CD4-positive, alpha-beta T cell treated with Interleukin-6 for 4 hours (primary cell): ENCODE measurements at regions not wholly inside any gene's neighbourhood (a gene's known extent, or its start where the extent isn't known, plus 50 kb on each side); places are given as distances from the start of the nearest gene placed in this dataset.

Source experiments
- DNase-seq: peaks from one replicate; pipeline ENCODE4 v3.0.0-alpha.2; 2020; ENCODE audit warnings: mixed read lengths

DNA sequence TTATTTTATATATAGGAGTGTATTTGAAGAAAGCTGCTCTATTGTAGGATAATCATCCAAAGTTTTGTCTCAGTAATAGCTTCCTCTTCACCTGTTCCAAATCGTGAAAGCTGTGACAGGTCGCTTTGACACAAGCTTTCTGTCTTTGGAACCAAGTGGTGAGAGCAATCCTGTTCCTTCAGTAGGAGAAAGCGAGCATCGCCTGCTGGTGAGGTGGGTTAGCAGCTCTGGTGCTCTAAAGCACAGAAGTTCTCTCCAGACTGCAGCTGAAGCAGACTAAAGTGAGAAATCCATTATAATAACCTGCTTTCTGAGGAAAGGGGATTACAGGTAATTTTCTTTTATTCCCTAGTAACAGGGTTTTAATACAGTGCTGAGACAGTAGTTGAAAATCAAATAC is 803.8 kb downstream of the ADGRL2 start:
- no peak for DNase-seq

- no peak for DNase-seq
Observed at GRCh38 chr1:82600314-82600713, 799.6 kb downstream of the ADGRL2 start.

GRCh38 chr1:82598812-82599211 is 798.1 kb downstream of the ADGRL2 start:
- DNase-seq, result no peak

GRCh38 chr1:82598337-82598736 is 797.6 kb downstream of the ADGRL2 start:
- DNase-seq, result no peak

DNA sequence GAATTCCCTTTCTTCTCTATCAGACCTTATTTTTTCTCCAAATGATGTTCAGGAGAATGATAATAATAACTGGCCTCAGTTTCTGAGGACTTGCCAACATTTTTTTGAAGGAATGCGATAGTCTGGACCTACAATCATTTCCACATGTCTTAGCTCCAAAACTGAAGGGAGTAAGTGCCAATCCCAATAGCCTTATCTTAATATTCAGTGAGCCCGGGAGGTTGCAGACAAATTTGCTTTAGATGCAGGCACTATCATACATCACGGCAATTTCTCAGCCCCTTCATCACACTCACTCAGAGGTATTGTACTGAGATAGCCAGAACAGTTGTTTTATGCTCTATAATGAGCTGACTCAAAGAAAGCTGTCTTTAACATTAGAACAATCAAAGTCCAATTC is 796.9 kb downstream of the ADGRL2 start:
- DNase-seq, result no peak

- DNase-seq, result no peak
Observed at GRCh38 chr1:82597141-82597540, 796.4 kb downstream of the ADGRL2 start.

- no peak for DNase-seq
Observed at GRCh38 chr1:82593561-82593960, 792.8 kb downstream of the ADGRL2 start.

GRCh38 chr1:82589588-82589987 is 788.9 kb downstream of the ADGRL2 start:
- DNase-seq, result no peak

DNA sequence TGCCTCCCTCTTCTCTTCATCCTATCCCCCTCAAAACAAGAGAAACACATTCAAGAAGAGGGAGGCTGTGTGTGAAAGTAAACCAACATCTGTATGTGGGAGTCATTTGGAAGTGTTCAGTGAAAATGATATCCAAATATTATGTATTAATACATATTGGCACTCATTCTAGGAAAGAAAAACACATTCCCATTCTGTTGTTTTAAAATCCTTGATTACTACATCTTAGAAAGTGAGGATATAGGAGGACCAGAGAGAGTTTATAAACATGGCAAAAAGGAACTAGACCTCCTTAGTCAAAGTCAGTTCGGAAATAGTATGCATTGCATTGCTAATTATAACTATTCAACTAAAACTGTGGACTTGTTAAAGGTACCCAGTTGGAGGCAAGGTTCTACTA is 786.6 kb downstream of the ADGRL2 start:
- no peak for DNase-seq

- DNase-seq, result no peak
Observed at GRCh38 chr1:82586473-82586872, 785.7 kb downstream of the ADGRL2 start.

- no peak for DNase-seq
Observed at GRCh38 chr1:82582347-82582746, 781.6 kb downstream of the ADGRL2 start.

GRCh38 chr1:82578086-82578726 is 777.5 kb downstream of the ADGRL2 start:
- DNase-seq, result no peak

GRCh38 chr1:82567348-82567747 is 766.6 kb downstream of the ADGRL2 start:
- DNase-seq, result no peak

DNA sequence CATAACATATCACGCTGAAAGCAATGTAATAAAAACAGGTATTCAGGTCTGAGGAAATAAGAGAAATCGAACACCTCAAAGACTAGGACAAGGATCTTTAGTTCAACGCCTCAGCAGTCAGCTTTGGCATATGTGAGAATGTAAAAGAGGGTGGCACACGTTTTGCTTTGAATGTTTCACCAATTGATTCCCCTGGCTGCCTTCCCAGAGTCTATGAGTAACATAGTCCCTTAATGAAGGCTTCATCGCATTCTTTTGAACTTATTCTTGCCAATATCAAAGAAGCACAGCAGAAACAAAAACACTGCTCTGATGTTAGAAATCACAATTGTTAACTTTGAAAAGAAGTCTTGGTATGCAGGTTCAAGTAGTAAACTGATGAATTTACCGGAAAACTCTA is 764.8 kb downstream of the ADGRL2 start:
- no peak for DNase-seq

DNA sequence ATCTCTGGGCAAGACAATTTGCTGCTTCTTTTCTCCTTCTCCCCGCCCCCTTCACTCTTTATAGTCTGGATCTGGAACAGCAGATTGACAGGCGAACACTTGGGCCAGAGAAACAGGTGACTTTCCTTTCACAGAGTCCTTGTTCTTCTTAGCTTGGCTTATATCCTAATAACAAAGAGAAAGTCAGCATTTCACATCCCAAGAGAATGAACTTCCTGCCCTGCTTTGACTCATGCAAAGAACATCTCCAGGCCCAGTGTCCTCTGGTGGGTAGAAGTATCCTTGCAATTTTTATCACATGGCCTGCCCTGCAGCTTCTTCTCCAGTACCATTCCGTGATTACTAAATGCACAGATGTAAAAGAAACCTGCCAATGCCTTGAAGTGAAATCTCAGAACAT is 764.4 kb downstream of the ADGRL2 start:
- DNase-seq, result no peak

- DNase-seq, result no peak
Observed at GRCh38 chr1:82564333-82564732, 763.6 kb downstream of the ADGRL2 start.

DNA sequence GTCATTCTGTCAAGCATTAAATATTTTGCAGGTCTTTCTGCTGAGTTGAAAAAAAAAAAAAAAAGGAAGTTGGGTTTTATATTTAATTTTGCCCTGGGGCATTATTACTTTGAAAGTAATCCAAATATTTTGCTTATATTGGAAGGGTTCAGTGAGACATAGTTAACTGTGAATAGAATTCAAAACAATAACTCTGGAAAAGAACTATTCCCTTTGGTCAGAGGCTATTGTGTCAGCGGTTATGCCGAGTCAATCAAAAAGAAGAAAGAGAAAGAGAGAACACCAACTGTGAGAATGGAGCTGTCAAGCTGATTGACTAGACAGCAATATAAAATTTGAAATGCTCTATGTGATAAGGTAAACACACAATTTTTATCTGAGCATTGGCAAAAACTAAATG is 761.7 kb downstream of the ADGRL2 start:
- DNase-seq, result no peak

GRCh38 chr1:82560566-82560965 is 759.8 kb downstream of the ADGRL2 start:
- DNase-seq, result no peak

DNA sequence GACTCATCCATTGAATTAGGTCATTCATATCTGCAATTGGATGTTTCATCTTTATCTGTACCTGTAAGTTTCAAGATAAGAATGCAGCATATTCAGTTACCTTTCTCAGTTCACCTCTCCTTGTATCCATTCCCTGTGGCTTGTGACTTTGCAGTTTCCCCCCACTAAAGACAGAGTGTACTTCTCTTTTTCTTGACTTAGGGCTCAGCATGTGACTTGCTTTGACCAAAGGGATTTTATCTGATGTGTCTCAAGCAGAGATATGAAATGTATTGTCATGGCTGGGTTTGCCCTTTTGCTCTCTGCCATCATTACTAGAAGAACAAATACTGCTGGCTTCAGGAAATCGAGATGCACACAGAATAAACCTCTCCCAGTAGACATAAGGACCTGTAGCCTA is 754.8 kb downstream of the ADGRL2 start:
- no peak for DNase-seq

DNA sequence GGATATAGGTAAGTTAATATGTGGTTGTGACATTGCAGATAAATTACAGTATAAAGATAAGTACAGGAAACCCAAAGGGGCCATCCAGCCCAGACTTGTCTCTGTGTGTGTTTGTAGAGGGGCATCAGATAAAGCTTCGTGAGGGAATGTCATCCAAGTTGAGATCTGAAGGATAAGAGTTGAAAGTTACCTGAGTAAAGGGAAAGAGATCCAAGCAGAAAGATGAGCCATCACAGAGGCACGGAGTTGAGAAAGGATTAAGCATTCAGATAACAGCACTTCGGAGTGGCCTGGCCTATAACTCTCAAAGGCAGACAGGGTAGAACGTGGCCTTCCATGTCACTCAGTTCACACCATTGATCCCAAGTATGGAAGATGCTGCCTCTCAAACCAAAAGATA is 749.1 kb downstream of the ADGRL2 start:
- DNase-seq, result no peak

GRCh38 chr1:82542766-82543165 is 742.0 kb downstream of the ADGRL2 start:
- DNase-seq, result no peak

GRCh38 chr1:82542141-82542540 is 741.4 kb downstream of the ADGRL2 start:
- no peak for DNase-seq

DNA sequence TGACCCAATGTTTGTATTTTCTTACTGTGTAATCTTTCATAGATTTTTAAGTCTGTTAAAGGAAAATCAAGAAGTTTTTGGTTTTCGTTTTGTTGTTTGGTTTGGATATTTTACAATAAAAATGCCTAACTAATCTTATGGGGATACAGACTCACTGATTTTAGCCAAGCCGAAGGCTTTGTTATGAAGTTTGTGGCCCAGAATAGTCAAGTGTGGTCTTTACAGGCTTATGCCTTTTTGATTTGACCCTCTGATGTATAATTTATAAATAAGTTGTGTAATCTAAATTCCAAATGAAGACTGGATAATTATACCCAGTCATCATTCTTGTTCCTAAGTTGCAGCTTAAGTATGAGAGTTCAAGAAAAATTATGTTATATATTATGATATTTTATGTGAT is 739.3 kb downstream of the ADGRL2 start:
- DNase-seq, result no peak

GRCh38 chr1:82538876-82539275 is 738.1 kb downstream of the ADGRL2 start:
- DNase-seq, result no peak

GRCh38 chr1:82534996-82535395 is 734.3 kb downstream of the ADGRL2 start:
- no peak for DNase-seq

DNA sequence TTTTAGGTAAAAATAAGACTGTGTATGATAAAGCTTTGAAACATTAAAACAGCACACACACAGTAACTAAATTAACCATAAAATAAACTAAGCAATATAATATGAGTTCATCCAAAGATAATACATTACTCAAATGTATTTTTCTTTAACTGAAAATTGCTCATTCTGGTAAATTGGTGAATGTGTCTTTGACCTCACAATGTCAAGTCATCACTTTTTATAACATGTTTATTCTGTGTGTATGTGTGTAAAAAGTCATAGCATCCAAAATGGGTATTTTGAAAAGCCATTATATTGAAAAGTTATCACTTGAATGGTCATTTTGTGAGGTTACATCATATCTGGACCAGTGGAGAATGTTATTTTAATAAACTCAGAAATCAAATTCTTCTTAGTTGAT is 724.6 kb downstream of the ADGRL2 start:
- DNase-seq, result no peak
